Stimulated activated CD8-positive, alpha-beta memory T cell treated with anti-CD3 and anti-CD28 coated beads, Interleukin-2, amount 100 ng/mL, for 48 hours (primary cell): ENCODE measurements at regions not wholly inside any gene's neighbourhood (a gene's known extent, or its start where the extent isn't known, plus 50 kb on each side); places are given as distances from the start of the nearest gene placed in this dataset.

Source experiments
- DNase-seq, 2 donors: peaks; one replicate each; pipeline ENCODE4 v3.0.0-alpha.2; 2020; ENCODE audit warnings: low read depth in 2 of 2

DNA sequence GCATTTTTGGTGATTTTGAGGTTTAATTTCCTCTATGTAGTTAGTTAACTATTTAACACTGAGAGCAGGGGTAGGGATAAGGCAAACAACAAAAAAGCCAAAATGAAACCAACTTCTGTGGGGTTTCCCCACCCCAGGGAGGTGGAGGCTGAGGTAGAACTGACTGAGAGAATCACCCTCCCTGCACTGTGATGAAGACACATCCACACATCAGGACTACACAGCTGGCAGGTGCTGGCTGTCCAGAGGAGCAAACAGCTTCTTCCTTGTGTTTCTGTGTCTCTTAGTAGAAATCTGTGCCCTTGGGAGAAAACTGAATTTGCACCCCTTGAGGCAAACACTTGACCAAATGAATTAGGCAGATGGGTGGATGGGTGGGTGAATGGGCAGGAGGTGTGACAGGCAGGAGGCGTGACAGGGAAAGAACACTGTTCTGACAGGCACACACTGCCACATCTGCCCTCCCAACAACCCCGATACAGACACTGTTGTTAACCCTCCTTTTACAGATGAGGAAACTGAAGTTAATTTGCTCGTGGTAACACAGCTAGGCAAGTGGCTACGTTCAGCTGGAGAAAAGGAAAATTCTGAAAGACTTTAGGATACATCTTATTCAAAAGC is 62.9 kb upstream of the AMZ2 start:
- no peak for DNase-seq

DNA sequence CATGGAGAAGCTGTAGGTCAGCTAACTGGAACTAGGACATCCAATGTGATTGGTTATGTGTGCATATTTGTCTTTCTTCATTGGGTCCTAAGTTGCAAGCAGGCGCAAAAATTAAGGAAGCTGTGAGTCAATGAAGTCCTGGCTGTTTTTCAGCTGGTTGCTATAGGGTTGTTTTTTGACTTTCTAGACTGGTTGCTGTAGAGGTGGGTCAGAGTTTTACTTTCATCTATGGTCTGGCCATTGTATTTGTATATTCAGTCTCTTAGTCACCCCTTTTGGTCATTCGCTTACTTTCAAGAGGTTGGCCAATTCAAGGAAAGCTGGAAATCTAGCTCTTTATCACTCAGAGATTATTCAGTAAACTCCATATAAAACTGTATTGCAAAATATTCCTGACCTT is 62.0 kb upstream of the AMZ2 start:
- no peak for DNase-seq

DNA sequence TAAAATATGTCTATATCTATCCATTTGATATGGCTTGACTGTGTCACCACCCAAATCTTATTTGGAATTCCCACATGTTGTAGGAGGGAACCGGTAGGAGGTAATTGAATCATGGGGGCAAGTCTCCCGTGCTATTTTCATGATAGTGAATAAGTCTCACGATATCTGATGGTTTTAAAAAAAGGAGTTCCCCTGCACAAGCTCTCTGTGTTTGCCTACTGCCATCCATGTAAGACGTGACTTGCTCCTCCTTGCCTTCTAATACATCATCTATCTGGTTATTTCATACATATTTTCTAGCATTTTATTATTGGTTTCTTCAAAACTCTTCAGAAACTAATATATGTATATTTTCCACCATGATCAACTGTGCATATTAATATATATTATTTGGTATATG is 57.3 kb upstream of the AMZ2 start:
- DNase-seq, result no peak

DNA sequence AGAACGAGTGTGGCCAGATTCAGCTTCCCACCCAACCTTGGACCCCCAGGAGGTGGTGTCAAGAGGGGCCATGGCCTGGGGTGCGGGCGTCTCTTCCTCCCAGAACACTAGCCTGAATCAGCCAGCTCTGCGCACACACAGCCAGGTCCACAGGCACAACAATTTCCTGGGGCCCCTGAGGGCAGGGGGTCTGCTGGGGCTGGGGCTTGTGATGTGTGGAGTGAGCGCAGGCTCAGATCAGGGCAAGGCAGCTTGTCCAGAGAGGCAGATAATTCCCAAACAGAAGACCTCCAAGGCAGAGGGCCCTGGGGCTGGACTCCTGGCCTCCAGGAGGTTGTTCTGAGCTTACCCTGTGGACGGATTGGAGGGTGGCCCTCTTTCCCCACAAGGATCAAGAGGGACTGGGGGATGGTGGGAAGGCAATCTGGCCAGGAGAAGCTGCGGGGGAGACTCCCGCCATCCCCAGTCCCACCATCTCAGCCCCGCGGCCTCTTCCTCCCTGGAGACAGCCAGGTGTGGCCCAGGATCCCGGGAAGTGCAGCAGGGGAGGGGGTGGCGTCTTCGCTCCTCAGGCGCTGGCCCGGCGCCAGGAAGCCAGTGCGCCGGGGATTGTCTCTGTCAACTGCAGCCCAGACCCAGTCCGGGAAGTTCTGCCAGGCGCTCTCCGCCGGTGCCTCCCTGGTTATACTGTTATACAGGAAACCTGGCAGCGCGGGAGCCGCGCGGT is 52.0 kb upstream of the AMZ2 start:
- DNase-seq, result no peak

DNA sequence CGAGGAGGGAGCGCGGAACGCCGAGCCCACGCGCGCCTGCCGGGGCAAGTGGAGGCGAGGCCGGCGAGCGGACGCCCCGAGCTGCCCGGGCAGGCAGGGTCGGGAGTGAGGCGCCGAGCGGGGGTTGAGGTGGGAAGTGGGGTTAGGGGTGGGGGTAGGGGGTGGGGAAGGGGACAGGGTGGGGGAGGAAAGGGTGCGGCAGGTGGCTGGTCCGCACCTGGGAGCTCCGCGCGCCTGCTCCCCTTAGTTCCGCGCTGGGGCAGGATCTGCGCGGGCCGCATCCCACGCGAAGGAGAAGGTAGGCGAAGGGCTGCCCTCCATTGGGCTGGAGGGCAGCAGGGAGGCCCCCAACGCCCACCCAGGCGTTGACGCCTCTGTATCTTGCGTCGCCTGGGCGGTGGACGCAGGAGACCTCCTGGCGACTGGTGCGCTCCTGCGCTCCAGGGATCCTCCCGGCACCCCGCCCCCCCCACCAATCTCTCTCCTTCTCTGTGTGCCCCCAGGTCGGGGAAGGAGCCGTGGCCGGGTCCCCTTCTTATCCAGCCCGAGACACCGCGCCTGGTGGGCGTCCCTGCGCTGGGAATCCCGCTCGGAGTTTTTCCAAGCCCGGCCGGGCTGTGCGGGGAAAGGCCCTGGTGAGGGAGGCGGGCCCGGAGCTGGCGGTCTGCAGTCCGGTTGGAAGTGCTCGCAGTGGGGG is 51.3 kb upstream of the AMZ2 start:
- no peak for DNase-seq

DNA sequence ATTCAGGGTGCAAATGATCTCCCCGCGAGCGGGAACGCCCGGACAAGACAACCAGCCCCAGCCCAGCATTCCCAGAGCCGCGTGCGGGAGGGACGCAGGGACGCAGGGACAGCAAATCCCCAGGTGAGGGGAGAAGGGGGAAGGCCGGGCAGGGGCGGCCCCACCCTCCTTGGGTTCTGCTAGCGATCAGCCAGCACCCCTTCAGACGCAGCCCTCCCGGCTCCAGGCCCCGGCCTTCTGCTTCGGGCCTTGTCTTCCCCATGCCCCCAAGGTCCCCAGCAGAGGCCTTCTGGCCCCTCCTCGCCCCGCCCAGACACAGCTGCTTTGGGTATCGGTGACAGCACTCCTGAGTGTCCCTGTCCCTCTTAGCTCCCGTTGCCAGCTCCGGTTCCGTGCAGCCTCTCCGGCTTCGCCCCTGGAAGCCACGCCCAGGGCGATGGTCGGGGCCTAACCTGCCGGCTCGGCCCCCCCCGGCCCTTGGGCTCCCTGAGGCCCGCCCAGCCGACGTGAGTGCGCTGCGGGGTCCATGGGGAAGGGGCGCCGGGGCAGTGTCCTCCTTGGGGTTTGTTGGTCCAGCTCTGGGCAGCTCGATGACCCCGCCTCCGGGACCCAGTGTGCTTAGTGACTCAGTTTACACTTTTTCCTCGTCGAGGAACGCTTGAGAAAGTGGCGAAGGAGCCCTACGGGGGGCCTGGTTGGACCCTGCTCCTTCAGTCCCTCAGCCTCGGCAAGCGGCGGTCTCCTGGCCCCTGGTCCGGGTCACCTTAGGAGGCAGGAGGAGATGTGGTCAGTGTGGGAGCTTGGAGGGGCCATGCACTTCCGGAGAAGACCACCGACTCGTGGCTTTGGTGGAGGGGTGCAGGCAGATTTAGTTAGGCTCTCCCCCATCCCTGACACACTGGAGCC is 50.5 kb upstream of the AMZ2 start:
- DNase-seq, result no peak

DNA sequence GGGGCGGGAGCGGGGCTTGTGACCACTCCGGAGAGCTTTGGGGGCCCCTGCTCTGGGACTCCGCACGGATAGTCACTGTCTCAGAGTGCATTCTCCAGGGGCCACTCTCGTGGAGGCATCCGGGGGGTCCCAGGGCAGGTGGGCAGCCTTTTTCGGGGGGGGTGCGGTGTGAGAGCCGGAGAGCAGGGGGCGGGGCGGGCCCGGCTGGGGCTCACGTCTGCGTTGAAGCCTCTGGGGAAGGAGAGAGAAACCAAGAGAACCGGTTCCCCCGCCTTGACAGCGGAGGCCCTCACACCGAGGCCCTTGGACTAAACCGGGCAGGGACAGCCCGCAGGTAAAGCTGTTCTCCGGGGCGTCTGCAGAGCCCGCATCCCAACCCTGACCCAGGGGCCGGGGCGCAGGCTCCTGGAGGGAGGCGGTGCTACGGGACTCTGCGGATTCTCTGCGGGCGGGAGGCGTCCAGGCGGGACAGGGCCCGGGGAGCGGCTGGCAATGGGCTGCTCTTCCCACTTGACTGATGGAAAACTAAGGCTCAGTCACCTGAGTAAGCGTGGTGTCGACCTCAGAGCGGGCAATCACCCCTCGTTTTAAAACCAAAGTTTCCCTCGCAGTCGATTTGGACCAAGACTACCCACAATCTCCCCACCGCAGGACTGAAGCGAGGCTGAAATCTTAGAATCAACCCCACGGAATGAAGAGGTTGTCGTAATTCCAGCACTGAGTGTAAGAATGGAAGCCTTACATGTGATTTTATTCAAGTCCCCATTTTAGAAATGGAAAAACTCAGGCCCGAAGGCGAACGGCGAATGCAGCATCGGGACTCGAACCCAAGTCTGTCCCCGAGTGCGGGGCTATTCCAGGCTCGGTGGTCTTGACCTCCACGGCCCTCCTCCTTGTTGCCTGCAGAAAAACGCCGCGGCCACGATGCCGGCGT is 49.6 kb upstream of the AMZ2 start:
- no peak for DNase-seq
